Thymus (tissue), 11 donors: ENCODE measurements at regions not wholly inside any gene's neighbourhood (a gene's known extent, or its start where the extent isn't known, plus 50 kb on each side); places are given as distances from the start of the nearest gene placed in this dataset.
A peak's percentile ranks its signal among the peaks of the same experiment; 100 is the strongest.

ENCODE experiments used
- DNase-seq, 9 donors: peaks; one replicate each; pipeline ENCODE4 v3.0.0-alpha.2; 2013; ENCODE audit warnings: low spot score in 9 of 9, low read depth in 6 of 9, missing footprints in 1 of 9
- H3K27ac ChIP-seq, 2 donors: one replicate each; pipeline ENCODE4 v1.5.1; 2013; ENCODE audit warnings: control low read depth in 1 of 2, low read depth in 1 of 2, low read length in 1 of 2, mild to moderate bottlenecking in 1 of 2, moderate library complexity in 1 of 2
- H3K27me3 ChIP-seq, 2 donors: one replicate each; pipeline ENCODE4 v1.5.1; 2013; ENCODE audit warnings: low read length in 1 of 2; ENCODE audit not compliant: control insufficient read depth in 2 of 2, insufficient read depth in 1 of 2
- H3K36me3 ChIP-seq, 2 donors: one replicate each; pipeline ENCODE4 v1.5.1; 2013; ENCODE audit warnings: low read length in 1 of 2, mild to moderate bottlenecking in 1 of 2, moderate library complexity in 1 of 2; ENCODE audit not compliant: control insufficient read depth in 2 of 2, insufficient read depth in 2 of 2
- H3K4me1 ChIP-seq, 2 donors: one replicate each; pipeline ENCODE4 v1.5.1; 2013; ENCODE audit warnings: low read length in 2 of 2; ENCODE audit not compliant: control insufficient read depth in 2 of 2, insufficient read depth in 2 of 2
- H3K4me3 ChIP-seq, 2 donors: one replicate each; pipeline ENCODE4 v1.5.1; 2013; ENCODE audit warnings: low read length in 2 of 2, control low read depth in 1 of 2, mild to moderate bottlenecking in 1 of 2
- H3K9me3 ChIP-seq, 2 donors: one replicate each; pipeline ENCODE4 v1.5.1; 2013; ENCODE audit warnings: low read length in 1 of 2, mild to moderate bottlenecking in 1 of 2; ENCODE audit not compliant: control insufficient read depth in 2 of 2, insufficient read depth in 1 of 2
- WGBS: extraction: QIAGEN DNeasy Blood & Tissue Kit; methylation state at CpG from one replicate; pipeline ENCODE4 v1.1.7; 2013; 5-methylcytosine and 5-hydroxymethylcytosine counted together
- donor health status: healthy.

DNA sequence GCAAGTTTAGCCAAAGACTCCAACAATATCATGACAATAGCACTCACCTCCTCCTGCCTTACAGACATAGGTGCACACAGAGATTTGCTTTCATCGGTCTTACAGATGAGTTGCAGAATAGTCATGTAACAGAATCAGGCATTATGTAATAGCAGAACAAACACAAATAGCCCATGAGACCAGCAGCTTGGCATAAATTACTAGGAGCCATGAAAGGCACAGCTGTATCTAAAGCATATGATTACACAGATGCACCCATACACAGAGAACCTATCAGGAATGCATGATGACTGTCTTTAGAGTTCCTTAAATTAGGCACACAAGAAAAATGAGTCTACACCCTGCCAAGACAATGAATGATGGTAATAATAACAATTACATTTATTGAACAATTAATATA, 342.0 kb upstream of the XYLT1 start:
- Histone ChIP-seq H3K36me3 (no peaks in the 10 kb centered on the region), H3K4me3 (no peak overlapping the region), H3K4me1 (no peaks in the 10 kb centered on the region), H3K27ac (no peak overlapping the region), H3K27me3 (no peaks in the 10 kb centered on the region), H3K9me3 (no peaks in the 10 kb centered on the region)
- WGBS = 92% methylated on average over 1 of the region's 1 CpG
- DNase-seq = no peak

GRCh38 chr16:17804857-17805256, 334.1 kb upstream of the XYLT1 start:
- no peak for DNase-seq
- WGBS = 78% methylated on average over 8 of the region's 8 CpGs
- no peak overlapping the region for H3K27ac ChIP-seq
- H3K36me3 ChIP-seq = no peaks in the 10 kb centered on the region
- H3K9me3 ChIP-seq = no peaks in the 10 kb centered on the region
- H3K4me1 ChIP-seq = no peaks in the 10 kb centered on the region
- H3K4me3 ChIP-seq = no peak overlapping the region
- H3K27me3 ChIP-seq = no peaks in the 10 kb centered on the region

DNA sequence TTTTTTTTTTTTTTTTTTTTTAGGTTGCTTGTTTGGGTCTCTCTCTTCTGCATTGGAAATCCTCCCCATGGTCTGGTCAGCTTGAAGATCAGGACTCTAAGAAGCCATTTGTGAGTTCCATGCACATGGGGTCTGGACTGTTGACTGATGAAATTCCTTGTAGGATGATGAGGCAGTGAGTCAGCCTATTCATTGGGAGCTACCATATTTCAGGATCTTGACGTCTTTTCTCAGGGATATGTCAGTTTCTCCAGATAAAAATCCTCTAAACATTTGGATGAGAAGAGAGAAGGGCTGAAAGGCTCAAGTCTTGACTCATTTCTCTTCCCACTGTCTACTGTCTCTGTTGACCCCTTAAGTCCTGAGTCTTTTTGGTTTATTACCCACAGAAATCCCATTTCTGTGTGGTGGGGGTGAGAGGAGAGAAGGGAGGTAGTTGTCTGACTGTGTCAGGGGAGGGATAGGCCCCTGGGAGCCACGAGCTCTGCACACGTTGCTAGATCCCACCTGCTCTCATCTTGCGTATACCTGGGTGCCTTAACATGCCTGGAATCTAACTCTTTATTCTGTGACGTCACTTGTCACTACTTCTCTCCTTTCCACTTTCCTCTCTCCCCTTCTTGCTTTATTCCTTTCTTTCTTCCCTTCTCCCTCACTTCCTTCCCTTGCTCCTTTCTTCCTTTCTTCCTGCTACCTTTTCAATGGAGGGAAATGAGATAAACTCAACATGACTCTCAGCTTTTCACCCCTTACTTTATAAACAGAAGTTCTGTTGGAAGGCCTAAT, 333.1 kb upstream of the XYLT1 start:
- Histone ChIP-seq H3K9me3 (no peaks in the 10 kb centered on the region), H3K27ac (no peak overlapping the region), H3K4me3 (no peak overlapping the region), H3K27me3 (no peaks in the 10 kb centered on the region), H3K4me1 (no peaks in the 10 kb centered on the region), H3K36me3 (no peaks in the 10 kb centered on the region)
- WGBS = 87% methylated on average over 5 of the region's 5 CpGs
- DNase-seq = no peak

DNA sequence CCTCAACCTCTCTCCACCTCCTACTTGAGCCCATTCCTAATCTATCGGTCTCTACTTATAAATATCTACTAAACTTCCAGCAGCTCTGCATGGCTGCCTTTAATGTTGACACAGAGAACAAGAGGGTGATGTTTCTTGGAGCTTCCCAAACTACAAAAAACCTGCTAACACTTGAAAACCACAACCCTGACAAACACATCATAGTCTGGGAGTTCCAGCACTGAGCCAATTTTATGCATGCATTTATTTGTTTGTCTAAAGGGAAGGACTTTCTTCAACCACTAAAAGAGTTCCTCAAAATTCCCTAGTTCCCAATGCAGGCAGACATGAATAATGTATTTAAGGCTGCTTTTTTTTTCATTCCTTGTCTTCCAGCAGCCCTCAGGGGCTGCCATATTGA, 331.8 kb upstream of the XYLT1 start:
- H3K27me3 ChIP-seq = no peaks in the 10 kb centered on the region
- DNase-seq = no peak
- H3K9me3 ChIP-seq = no peaks in the 10 kb centered on the region
- no peaks in the 10 kb centered on the region for H3K36me3 ChIP-seq
- no peaks in the 10 kb centered on the region for H3K4me1 ChIP-seq
- WGBS = 95% methylated on average over 1 of the region's 1 CpG
- no peak overlapping the region for H3K4me3 ChIP-seq
- no peak overlapping the region for H3K27ac ChIP-seq

DNA sequence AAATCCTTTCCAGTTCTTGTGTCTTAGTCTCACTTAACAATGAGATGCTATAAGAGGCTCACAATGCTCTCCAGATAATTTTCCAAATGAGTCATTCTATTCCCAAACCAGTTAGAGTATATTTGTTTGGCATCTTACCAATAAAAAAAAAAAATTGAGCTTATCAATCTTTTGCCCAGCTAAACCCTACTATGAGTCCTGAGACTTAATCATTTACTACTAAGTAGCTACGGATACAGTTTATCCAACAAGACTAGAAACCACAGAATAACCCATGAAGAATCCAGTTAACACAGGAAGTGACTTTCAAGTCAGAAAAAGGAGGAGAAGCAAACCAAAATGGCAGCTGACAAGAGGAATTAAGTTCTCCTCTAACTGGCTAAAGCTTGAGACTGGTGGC, 330.3 kb upstream of the XYLT1 start:
- Histone ChIP-seq H3K9me3 (no peaks in the 10 kb centered on the region), H3K36me3 (no peaks in the 10 kb centered on the region), H3K4me1 (no peaks in the 10 kb centered on the region), H3K27me3 (no peaks in the 10 kb centered on the region), H3K4me3 (no peak overlapping the region), H3K27ac (no peak overlapping the region)
- WGBS = 84% methylated on average over 1 of the region's 1 CpG
- DNase-seq = no peak

DNA sequence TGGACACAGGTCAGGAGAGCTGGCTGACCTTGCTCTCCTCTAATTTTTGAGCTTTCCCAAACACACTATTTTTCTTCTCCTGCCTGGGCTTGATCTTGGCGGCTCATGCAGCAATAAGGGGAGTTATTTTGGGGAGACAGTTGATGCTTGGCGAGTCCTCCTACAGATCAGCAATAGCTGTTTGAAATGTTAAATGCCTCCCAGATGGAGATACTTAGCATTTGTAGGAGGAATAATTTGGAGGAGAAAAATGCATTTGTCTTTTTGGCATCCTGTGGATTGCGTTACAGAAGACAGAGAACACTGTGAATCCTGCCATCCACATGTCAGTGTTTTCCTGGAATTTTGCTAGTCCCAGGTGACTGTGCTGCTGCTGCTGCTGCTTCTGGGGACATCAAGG, 328.0 kb upstream of the XYLT1 start:
- no peaks in the 10 kb centered on the region for H3K4me1 ChIP-seq
- H3K4me3 ChIP-seq = no peak overlapping the region
- DNase-seq = no peak
- WGBS = 91% methylated on average over 3 of the region's 3 CpGs
- H3K9me3 ChIP-seq = no peaks in the 10 kb centered on the region
- H3K36me3 ChIP-seq = no peaks in the 10 kb centered on the region
- no peak overlapping the region for H3K27ac ChIP-seq
- no peaks in the 10 kb centered on the region for H3K27me3 ChIP-seq

DNA sequence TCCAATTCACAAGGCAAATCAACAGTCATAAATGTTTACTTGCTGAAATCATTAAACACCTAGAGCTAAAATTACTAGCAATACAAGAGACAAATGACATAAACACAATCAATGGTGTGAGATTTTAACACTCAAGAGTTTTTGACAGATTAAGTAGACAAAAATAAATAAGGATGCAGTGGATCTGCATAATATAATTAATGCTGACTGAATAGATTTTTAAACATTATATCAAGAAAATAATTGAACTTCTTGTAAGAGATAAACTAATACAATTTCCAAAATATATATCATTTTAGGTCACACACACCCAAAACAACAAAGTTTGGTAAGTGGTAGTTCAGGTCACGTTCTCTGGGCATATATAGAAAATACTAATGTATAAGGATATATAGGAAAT, 322.6 kb upstream of the XYLT1 start:
- 74% methylated on average over 1 of the region's 1 CpG for WGBS
- no peaks in the 10 kb centered on the region for H3K36me3 ChIP-seq
- no peaks in the 10 kb centered on the region for H3K4me1 ChIP-seq
- H3K4me3 ChIP-seq = no peak overlapping the region
- no peaks in the 10 kb centered on the region for H3K27me3 ChIP-seq
- no peaks in the 10 kb centered on the region for H3K9me3 ChIP-seq
- DNase-seq = no peak
- no peak overlapping the region for H3K27ac ChIP-seq

- 5% methylated on average over 6 of the region's 6 CpGs for WGBS
- Histone ChIP-seq H3K4me1 (no peaks in the 10 kb centered on the region), H3K4me3 (no peak overlapping the region), H3K36me3 (no peaks in the 10 kb centered on the region), H3K9me3 (no peaks in the 10 kb centered on the region), H3K27ac (no peak overlapping the region), H3K27me3 (no peaks in the 10 kb centered on the region)
- DNase-seq = peak in 3 of 9 donors; percentile 2 to 27 (median 13)
Observed at GRCh38 chr16:17784073-17784472, 313.3 kb upstream of the XYLT1 start.

GRCh38 chr16:17780181-17780580, 309.4 kb upstream of the XYLT1 start:
- H3K4me1 ChIP-seq = no peaks in the 10 kb centered on the region
- H3K36me3 ChIP-seq = no peaks in the 10 kb centered on the region
- H3K27me3 ChIP-seq = no peaks in the 10 kb centered on the region
- H3K27ac ChIP-seq = no peak overlapping the region
- WGBS = 47% methylated on average over 5 of the region's 5 CpGs
- DNase-seq = no peak
- H3K4me3 ChIP-seq = no peak overlapping the region
- H3K9me3 ChIP-seq = no peaks in the 10 kb centered on the region
